SK-N-SH (cell line): ENCODE measurements at regions not wholly inside any gene's neighbourhood (a gene's known extent, or its start where the extent isn't known, plus 50 kb on each side); places are given as distances from the start of the nearest gene placed in this dataset.

Source experiments
- EP300 ChIP-seq, 2 experiments: IDR thresholded peaks; 2 replicates each; pipeline versions ENCODE4 v1.4.0 to v1.6.1; 2012; ENCODE audit warnings: borderline replicate concordance in 1 of 2, low read depth in 1 of 2, low read length in 1 of 2
- EZH2phosphoT487 ChIP-seq: fragments of 200-600 bp; sonication (generic); IDR thresholded peaks from 2 replicates; pipeline ENCODE4 v1.6.1; 2017; ENCODE audit warnings: low read depth, mixed run types, mild to moderate bottlenecking, antibody characterized with exemption, moderate library complexity, borderline replicate concordance
- MXI1 ChIP-seq: IDR thresholded peaks from 2 replicates; pipeline ENCODE4 v1.6.1; 2012; ENCODE audit warnings: mild to moderate bottlenecking, low read depth, low read length, improper control_type of control experiment
- POLR2AphosphoS5 ChIP-seq: IDR thresholded peaks from 2 replicates; pipeline ENCODE4 v1.6.1; 2012; ENCODE audit warnings: low read depth, low read length
- RAD21 ChIP-seq: IDR thresholded peaks from 2 replicates; pipeline ENCODE4 v1.6.1; 2012; ENCODE audit warnings: mild to moderate bottlenecking, low read length
- SIN3A ChIP-seq: IDR thresholded peaks from 2 replicates; pipeline ENCODE4 v1.6.1; 2012; ENCODE audit warnings: low read depth, mild to moderate bottlenecking, low read length, moderate library complexity, borderline replicate concordance
- TF ChIP-seq, protein P1 (sequence below): fragments of 200-600 bp; sonication (generic); IDR thresholded peaks from 2 replicates; pipeline ENCODE4 v1.6.1; 2017; ENCODE audit warnings: antibody characterized with exemption, mild to moderate bottlenecking, moderate library complexity
- TF ChIP-seq, protein P2 (sequence below): fragments of 150-350 bp; IDR thresholded peaks from 2 replicates; pipeline ENCODE4 v1.6.1; 2017; ENCODE audit warnings: antibody characterized with exemption, low read length, low read depth, borderline replicate concordance
- TF ChIP-seq, protein P3 (sequence below): IDR thresholded peaks from 2 replicates; pipeline ENCODE4 v1.4.0; 2012; ENCODE audit warnings: low read depth
- TF ChIP-seq, protein P4 (sequence below): IDR thresholded peaks from 2 replicates; pipeline ENCODE4; 2012

DNA sequence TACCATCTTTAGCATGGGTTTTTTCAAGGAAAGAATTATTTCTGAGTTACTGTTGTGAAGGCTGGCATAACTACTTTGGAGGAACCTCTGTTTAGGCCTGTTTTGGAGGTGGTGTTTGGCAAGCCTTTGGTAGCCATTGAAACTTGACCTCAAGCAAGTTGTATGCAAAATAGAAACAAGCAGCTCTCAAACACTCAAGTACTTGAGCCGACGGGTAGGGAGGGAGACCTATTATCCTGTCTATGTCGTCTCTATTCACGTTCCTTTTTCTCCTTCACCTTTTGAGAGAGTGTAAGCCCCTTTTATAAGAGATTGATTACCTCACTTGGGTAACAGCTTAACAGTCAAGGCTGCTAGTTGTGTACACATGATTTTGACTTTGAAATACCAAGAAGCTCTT is 878.3 kb upstream of the CXADR start:
- TF ChIP-seq, protein P1, sequence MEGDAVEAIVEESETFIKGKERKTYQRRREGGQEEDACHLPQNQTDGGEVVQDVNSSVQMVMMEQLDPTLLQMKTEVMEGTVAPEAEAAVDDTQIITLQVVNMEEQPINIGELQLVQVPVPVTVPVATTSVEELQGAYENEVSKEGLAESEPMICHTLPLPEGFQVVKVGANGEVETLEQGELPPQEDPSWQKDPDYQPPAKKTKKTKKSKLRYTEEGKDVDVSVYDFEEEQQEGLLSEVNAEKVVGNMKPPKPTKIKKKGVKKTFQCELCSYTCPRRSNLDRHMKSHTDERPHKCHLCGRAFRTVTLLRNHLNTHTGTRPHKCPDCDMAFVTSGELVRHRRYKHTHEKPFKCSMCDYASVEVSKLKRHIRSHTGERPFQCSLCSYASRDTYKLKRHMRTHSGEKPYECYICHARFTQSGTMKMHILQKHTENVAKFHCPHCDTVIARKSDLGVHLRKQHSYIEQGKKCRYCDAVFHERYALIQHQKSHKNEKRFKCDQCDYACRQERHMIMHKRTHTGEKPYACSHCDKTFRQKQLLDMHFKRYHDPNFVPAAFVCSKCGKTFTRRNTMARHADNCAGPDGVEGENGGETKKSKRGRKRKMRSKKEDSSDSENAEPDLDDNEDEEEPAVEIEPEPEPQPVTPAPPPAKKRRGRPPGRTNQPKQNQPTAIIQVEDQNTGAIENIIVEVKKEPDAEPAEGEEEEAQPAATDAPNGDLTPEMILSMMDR, result no peak
- TF ChIP-seq, protein P2, sequence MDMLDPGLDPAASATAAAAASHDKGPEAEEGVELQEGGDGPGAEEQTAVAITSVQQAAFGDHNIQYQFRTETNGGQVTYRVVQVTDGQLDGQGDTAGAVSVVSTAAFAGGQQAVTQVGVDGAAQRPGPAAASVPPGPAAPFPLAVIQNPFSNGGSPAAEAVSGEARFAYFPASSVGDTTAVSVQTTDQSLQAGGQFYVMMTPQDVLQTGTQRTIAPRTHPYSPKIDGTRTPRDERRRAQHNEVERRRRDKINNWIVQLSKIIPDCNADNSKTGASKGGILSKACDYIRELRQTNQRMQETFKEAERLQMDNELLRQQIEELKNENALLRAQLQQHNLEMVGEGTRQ, result no peak
- TF ChIP-seq, protein P3, sequence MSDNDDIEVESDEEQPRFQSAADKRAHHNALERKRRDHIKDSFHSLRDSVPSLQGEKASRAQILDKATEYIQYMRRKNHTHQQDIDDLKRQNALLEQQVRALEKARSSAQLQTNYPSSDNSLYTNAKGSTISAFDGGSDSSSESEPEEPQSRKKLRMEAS, result no peak
- no peak for TF ChIP-seq EP300 (IDR thresholded peaks at IDR 0.05; ENCODE audit: borderline replicate concordance in 1 of 2, low read depth in 1 of 2, low read length in 1 of 2)
- TF ChIP-seq MXI1, result no peak
- no peak for TF ChIP-seq EZH2phosphoT487
- TF ChIP-seq SIN3A, result no peak
- TF ChIP-seq RAD21, result no peak
- TF ChIP-seq POLR2AphosphoS5, result no peak
- TF ChIP-seq, protein P4, sequence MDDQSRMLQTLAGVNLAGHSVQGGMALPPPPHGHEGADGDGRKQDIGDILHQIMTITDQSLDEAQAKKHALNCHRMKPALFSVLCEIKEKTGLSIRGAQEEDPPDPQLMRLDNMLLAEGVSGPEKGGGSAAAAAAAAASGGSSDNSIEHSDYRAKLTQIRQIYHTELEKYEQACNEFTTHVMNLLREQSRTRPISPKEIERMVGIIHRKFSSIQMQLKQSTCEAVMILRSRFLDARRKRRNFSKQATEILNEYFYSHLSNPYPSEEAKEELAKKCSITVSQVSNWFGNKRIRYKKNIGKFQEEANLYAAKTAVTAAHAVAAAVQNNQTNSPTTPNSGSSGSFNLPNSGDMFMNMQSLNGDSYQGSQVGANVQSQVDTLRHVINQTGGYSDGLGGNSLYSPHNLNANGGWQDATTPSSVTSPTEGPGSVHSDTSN, result no peak
